H1 (cell line): ENCODE measurements at regions not wholly inside any gene's neighbourhood (a gene's known extent, or its start where the extent isn't known, plus 50 kb on each side); places are given as distances from the start of the nearest gene placed in this dataset.

Source experiments
- CBX5 ChIP-seq: fragments of 300-800, 300-1000 bp; sonication (generic); IDR thresholded peaks from 2 replicates; pipeline ENCODE4 v1.7.1; 2016; ENCODE audit warnings: antibody characterized with exemption, low read length, low read depth

DNA sequence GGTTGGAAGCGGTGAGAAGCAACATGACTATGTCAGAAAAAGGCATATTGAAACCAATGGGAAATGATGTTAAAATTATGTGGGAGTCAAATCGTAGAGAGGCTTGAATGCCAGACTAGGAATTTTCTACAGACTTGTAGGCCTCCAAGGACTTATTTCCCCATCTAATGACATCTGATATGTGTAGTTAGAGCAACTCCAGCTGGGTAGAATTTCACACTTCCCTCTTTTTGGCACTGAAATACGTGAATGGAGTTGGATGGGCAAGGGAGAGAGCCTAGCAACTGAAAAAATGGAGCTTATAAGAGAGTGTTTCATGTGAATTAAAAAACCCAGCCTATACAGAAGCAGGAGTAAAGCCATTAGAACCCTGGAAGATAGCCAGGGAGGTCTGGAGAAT, 304.2 kb downstream of the INSC start (continued):
- TF ChIP-seq CBX5, result no peak
